Astrocyte of the spinal cord (primary cell): ENCODE measurements at regions not wholly inside any gene's neighbourhood (a gene's known extent, or its start where the extent isn't known, plus 50 kb on each side); places are given as distances from the start of the nearest gene placed in this dataset.
A peak's percentile ranks its signal among the peaks of the same experiment; 100 is the strongest.

Experiments
- DNase-seq: peaks from one replicate; pipeline ENCODE4 v3.0.0; 2011; ENCODE audit warnings: low read depth, low spot score
- H3K4me3 ChIP-seq: 2 replicates; pipeline ENCODE4 v1.5.1; 2011; ENCODE audit warnings: low read depth, mild to moderate bottlenecking, low read length, moderate library complexity
- in situ Hi-C: cut with HindIII; loops from 2 replicates; pipeline ENCODE4 v1.10.0; 2017; ENCODE audit warnings: low sequenced_read_pairs
- TF ChIP-seq, protein P1 (sequence below): IDR thresholded peaks from 2 replicates; pipeline ENCODE4 v1.5.1; 2012; ENCODE audit warnings: low read depth, mild to moderate bottlenecking, low read length, inconsistent platforms

DNA sequence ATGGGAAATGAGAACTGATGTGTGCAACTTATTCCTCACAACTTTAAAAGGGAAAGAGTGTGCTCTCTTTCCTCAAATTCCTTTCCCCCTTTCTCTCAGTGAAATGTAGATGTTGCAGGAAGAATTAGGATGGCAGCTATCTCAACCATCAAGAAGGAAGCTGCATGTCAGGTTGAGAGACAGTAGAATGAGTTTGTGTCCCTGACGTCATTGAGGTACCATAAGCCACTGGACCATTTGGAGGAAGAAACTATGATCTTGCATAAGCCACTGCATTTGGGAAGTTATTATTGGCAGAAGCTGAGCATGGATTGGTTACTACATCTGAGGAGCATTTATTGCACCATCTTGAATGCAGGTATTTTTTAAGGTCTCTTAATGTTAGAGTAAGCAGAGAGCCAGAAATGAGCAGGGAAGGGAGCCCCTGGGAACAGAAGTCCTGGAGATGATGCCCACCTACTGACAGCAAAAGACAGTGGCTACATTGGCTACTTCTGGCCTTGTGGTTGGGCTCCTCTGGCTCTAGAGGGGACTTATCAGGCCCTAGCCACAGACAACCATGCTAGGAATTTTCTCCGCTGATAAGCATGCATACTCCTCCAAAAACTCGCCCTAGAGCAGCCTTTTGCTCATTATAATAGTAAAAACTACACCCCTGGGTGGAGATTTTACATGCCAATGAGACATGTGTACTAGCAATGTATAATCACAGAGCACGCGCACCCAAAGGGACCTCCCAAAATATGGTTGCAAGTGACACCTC, 249.0 kb upstream of the SALL1 start:
- no peak overlapping the region for H3K4me3 ChIP-seq
- in situ Hi-C loops = no loop called here
- no peak for DNase-seq
- TF ChIP-seq, protein P1, sequence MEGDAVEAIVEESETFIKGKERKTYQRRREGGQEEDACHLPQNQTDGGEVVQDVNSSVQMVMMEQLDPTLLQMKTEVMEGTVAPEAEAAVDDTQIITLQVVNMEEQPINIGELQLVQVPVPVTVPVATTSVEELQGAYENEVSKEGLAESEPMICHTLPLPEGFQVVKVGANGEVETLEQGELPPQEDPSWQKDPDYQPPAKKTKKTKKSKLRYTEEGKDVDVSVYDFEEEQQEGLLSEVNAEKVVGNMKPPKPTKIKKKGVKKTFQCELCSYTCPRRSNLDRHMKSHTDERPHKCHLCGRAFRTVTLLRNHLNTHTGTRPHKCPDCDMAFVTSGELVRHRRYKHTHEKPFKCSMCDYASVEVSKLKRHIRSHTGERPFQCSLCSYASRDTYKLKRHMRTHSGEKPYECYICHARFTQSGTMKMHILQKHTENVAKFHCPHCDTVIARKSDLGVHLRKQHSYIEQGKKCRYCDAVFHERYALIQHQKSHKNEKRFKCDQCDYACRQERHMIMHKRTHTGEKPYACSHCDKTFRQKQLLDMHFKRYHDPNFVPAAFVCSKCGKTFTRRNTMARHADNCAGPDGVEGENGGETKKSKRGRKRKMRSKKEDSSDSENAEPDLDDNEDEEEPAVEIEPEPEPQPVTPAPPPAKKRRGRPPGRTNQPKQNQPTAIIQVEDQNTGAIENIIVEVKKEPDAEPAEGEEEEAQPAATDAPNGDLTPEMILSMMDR = no peak

DNA sequence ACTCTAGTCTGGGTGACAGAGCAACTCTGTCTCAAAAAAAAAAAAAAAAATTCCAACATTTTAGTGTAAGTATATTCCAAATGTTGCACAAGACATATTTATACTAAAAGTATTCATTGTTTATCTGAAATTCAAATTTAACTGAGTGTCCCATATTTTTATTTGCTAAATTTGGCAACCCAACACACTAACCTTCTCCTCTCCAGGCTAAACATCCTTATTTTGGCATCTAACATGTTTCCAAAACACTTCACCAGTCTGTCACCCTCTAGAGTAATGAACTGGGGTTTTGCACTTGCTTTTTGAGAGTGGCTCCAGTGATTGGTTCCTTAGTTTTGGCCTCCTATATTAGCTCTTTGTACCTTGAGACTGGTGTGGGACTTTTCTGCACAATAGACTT, 243.4 kb upstream of the SALL1 start:
- no peak for DNase-seq
- TF ChIP-seq, protein P1 = no peak

DNA sequence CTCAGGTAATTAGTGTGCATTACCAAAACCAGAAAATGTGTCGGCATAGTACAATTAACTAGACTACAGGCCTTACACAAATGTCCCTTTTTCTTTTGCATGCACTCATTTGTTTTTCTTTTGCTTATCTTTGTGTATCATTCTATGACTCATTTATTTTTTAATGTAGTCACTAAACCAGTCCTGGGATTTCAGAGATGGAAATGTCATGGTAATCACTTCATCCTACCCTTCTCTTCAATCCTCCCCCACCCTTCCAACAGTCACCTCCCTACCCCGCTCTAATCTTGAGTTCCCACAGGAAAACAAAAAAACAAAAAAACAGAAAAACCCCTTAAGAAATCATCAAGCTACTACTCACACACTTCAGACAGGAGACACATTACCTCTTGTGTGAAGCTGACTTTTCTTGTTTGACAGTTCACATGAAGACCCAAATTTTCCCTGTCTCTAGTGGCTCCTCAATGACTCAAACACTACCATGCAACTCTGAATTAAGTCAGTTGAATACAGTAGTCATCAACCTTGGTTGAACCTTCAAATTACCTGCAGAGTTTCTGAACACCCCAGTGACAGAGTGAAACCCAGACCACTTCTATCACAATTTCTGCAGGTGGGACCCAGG, 242.4 kb upstream of the SALL1 start:
- peak; percentile 15 for DNase-seq
- in situ Hi-C loops = no loop called here
- TF ChIP-seq, protein P1 = no peak
- H3K4me3 ChIP-seq = no peak overlapping the region

More for the DNA sequence above, 243.4 kb upstream of the SALL1 start:
- in situ Hi-C loops = no loop called here
- H3K4me3 ChIP-seq = no peak overlapping the region

- H3K4me3 ChIP-seq = no peak overlapping the region
Observed at GRCh38 chr16:51392521-51393187, 241.6 kb upstream of the SALL1 start.

GRCh38 chr16:51391798-51392511, 240.9 kb upstream of the SALL1 start:
- in situ Hi-C loops = no loop called here
- TF ChIP-seq, protein P1 = no peak
- no peak overlapping the region for H3K4me3 ChIP-seq

More at GRCh38 chr16:51392521-51393187, 241.6 kb upstream of the SALL1 start:
- DNase-seq = peak; percentile 70
- TF ChIP-seq, protein P1 = no peak
- in situ Hi-C loops = no loop called here

GRCh38 chr16:51390877-51391276, 239.8 kb upstream of the SALL1 start:
- DNase-seq = no peak
- TF ChIP-seq, protein P1 = no peak
- in situ Hi-C loops = no loop called here
- H3K4me3 ChIP-seq = no peak overlapping the region

More at GRCh38 chr16:51391798-51392511, 240.9 kb upstream of the SALL1 start:
- no peak for DNase-seq
